ENCODE measurements at regions not wholly inside any gene's neighbourhood (a gene's known extent, or its start where the extent isn't known, plus 50 kb on each side); places are given as distances from the start of the nearest gene placed in this dataset.

GRCh38 chr11:97428247-97428790 is 1038.5 kb downstream of the JRKL start:
- no peak for DNase-seq (ENCODE audit: low spot score)

DNA sequence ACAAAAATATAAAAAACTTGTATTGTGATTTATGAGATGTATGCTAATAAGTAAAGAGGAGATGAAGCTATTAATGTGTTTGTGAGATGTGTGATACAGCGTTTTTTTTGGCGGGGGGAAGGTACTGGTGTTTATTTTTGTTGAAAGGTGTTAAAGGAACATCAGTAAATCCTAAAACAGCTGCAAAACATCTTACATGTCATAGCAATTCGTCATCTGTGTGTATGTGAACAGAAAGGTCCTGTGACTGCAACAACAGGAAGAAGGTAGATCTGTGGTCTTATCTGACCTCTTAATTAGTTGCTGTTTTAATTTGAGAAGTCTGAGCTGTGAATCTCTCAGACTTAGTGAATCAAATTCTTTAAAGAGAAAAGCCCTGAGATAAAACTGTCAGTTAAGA is 1041.1 kb downstream of the JRKL start:
- DNase-seq (ENCODE audit: low spot score) = no peak

DNA sequence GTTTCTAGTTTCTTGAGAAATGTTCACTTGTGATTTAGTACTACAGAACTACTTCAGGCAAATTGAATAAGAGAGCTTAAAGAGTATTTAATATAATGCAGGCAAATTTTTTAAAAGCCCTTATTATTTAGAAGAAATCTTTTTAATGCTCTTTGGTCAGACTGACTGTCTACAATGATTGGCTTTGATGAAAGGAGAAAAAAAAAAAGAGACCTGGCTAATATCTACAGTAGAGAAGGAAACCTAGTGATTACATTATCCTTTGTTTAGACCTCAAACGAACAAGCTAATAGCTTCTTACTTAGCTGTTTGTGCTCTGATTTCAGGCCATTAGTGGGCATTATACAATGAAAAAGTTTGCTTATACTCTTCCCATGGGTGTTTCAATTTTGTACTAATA is 1043.1 kb downstream of the JRKL start:
- no peak for DNase-seq (ENCODE audit: low spot score)

DNA sequence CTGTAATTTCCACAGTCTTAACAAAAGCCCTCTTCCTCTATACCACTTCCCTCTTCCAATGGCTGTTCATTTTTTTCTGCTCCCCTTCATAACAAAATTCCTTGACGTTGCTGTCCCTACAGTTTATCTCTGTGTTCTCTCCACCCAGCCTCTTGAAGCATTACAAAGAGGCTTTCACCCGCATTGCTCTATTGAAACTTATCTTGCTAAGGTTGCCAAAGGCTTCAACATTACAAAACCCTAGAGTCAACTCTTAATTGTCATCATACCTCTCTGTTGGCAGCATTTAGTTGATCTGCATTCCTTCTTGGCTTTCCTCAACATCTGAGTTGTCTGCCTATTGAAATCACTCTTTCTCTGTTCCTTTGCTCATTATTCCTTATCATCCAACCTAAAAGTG is 1055.7 kb downstream of the JRKL start:
- DNase-seq (ENCODE audit: low spot score) = no peak

GRCh38 chr11:97451441-97451840 is 1061.6 kb downstream of the JRKL start:
- DNase-seq (ENCODE audit: low spot score) = no peak

GRCh38 chr11:97454988-97455387 is 1065.2 kb downstream of the JRKL start:
- no peak for DNase-seq (ENCODE audit: low spot score)

DNA sequence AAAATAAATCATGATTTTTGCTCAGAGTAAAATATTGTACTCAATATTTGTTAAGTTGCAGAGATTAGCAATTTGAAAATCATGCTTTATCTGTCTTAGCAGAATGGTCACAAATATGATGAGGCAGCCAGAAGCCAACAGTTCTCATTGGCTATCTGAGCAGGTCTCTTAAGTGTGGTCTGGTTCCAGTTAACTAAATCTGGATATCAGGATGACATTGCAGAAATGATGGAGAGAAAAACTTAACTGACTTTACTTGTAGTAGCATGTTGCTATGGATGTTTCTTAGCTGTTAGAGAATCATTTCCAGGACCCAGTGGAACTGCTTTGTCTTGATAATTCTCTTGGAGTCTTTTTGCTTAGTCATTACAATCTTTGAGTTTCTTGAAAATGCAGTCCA is 1070.3 kb downstream of the JRKL start:
- no peak for DNase-seq (ENCODE audit: low spot score)

- no peak for DNase-seq (ENCODE audit: low spot score)
Observed at GRCh38 chr11:97461044-97461880, 1071.4 kb downstream of the JRKL start.

DNA sequence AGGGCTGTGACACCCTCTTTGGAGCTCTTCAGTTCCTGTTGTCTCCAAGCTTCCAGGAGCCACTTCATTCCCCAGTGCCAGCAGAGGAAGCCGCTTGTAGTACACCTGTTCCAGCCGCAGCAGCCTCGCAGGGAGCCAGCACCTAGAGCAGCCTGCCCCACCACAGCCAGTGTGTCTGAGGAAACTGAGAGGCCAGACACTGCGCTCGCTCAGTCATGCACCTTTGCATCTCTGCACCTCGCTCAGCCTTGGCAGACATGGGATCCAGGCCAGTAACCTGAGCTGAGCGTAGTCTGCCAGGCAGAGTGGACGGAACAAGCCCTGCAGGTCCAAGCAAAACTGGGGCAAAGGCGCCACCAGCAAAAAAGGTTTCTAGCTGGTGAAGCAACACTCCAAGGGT is 1072.1 kb downstream of the JRKL start:
- no peak for DNase-seq (ENCODE audit: low spot score)

GRCh38 chr11:97463891-97464290 is 1074.1 kb downstream of the JRKL start:
- DNase-seq (ENCODE audit: low spot score) = no peak

DNA sequence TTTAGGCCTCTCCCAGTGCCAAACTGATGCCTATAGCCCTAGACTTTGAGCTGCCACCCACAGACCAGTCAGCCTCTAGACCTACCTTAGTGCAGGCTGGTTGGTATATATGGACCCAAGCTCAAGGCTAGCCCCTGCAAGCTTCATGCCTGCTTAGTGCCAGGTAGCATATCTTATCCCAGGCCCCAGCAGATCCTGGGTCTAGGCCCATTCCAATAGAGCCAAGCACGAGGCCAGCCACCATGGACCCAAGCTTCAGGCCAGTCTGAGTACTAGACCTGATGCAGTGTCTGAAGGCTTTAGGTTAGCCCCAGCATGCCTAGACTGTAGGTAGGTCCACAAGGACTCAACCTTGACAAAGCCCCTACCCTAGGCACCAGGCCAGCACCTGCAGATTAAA is 1081.7 kb downstream of the JRKL start:
- DNase-seq (ENCODE audit: low spot score) = no peak

- no peak for DNase-seq (ENCODE audit: low spot score)
Observed at GRCh38 chr11:97487387-97487786, 1097.6 kb downstream of the JRKL start.

DNA sequence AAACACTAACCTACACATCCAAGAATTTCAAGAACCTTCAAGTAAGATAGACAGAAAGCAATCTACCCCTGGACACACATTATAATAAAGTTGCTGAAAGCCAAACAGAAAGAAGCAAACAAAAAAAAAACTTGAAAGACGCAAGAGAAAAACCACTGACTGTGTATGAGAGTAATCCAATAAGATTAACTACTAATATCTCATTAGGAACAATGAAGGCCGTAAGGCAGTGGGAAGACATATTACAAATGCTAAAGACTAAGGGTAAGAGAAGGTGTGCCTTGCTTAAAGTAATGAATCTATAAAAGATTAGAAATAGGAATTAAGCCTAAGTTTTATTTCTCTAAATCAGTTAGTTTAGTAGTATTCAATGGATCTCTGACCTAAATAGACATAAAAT is 1109.1 kb downstream of the JRKL start:
- DNase-seq (ENCODE audit: low spot score) = no peak

- no peak for DNase-seq (ENCODE audit: low spot score)
Observed at GRCh38 chr11:97502201-97502600, 1112.4 kb downstream of the JRKL start.

- no peak for DNase-seq (ENCODE audit: low spot score)
Observed at GRCh38 chr11:97506076-97506759, 1116.4 kb downstream of the JRKL start.

DNA sequence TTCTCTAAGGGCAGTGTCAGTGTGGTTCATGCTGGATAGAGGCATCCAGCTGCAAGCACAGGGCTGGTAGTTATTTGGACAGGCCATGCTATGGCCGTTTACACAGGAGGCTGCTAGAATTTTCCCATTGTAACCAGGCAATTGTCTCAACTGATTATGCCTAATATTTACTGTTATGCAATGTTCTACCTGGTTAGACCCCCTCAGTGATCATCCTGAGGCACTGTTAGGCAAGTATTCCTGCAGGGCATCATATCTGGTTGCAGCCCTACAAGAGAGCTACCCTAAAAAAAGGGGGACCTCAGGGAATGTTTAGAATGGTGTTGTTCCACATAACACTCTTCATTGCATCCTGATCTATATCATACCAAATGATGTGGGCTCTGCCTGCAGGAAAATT is 1124.6 kb downstream of the JRKL start:
- DNase-seq (ENCODE audit: low spot score) = no peak

- no peak for DNase-seq (ENCODE audit: low spot score)
Observed at GRCh38 chr11:97516688-97517087, 1126.9 kb downstream of the JRKL start.

DNA sequence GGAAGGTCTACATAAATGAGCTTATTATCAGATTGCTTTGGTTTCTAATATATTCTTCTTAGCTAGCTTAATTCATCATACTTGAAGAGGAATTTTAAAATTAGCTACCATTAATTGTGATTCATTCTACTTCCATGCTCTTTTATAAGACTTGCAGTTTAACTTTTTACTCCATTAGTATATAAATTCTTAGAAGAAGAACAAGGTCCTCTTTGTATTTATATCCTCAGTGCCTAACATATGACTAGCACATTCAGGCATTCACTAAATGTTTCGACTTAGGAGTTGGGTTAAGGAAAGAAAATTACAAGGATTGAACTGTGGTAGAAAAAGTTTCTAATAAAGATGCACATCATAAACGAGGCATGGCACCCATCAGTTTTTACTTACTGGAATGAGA is 1135.5 kb downstream of the JRKL start:
- no peak for DNase-seq (ENCODE audit: low spot score)

- no peak for DNase-seq (ENCODE audit: low spot score)
Observed at GRCh38 chr11:97537407-97538150, 1147.8 kb downstream of the JRKL start.

DNA sequence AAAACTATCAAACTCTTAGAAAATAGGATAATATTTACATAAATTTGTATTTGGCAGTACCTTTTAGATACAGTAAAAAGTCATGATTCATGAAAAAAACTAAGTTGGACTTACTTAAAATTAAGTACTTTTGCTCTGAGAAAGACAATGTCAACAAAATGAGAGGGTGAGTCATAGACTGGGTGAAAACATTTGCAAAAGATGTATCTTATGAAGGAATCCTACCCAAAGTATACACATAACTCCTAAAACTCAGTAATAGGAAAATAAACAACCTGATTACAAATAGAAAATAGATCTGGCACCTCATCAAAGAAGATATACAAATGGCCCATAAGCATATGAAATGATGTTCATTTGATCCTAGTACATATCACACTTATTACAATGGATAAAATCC is 1154.6 kb downstream of the JRKL start:
- DNase-seq (ENCODE audit: low spot score) = no peak

DNA sequence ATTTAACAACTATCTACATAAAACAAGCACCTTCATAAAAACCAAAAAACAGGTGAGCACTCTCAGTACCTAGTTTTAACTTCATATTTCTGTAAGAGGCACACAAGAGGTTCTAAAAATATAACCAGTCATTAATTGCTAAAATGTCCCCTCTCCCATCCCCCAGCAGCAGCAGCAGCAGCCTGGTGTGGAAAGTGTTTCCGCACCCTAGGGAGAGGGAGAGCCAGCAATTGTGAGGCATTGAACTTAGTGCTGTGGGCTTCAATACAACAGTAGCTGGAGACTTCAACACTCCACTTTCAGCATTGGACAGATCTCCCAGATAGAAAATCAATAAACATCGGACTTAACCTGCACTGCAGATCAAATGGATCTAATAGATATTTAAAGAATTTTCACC is 1158.5 kb downstream of the JRKL start:
- no peak for DNase-seq (ENCODE audit: low spot score)

GRCh38 chr11:97557399-97557798 is 1167.6 kb downstream of the JRKL start:
- no peak for DNase-seq (ENCODE audit: low spot score)

DNA sequence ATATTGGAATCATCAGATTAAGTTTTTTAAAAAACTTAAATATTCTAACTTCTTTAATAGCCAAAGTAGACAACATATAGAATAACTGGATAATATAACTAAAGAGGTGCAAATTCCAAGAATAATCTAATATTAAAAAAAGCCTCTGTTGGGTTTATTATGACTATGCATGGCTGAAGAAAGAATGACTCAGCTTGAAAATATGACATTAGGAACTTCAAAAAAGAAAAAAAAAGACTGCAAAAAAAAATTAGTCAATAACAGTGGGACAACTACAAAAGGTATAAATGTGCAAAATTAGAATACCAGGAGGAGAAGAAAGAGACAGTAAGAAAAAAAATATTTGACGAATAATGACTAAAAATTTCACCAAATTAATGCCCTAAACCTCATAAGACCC is 1178.0 kb downstream of the JRKL start:
- no peak for DNase-seq (ENCODE audit: low spot score)

Data from germinal center (tissue), 1 donor.